Natural killer cell treated with Interleukin-12 subunit alpha and Interleukin-12 subunit beta and Interleukin-15 and Interleukin-18, amount 100 ng/mL, for 72 hours (primary cell): ENCODE measurements at regions not wholly inside any gene's neighbourhood (a gene's known extent, or its start where the extent isn't known, plus 50 kb on each side); places are given as distances from the start of the nearest gene placed in this dataset.
A peak's percentile ranks its signal among the peaks of the same experiment; 100 is the strongest.

Source experiments
- ATAC-seq, 2 donors: fragments of 150-1000 bp; cut with Tn5 transposase in 1 of 2; sonication (Bioruptor Pico), chemical (Tn5 transposase) in 1 of 2; 2 replicates each; pipeline ENCODE4 v1.10.0; 2021
- DNase-seq: peaks from one replicate; pipeline ENCODE4 v3.0.0; 2022; ENCODE audit warnings: low spot score
- H3K27ac Mint-ChIP-seq, 2 donors: 1 replicate in 1 of 2; 2 replicates in 1 of 2; pipeline ENCODE4 v1.8.0; 2022; ENCODE audit warnings: mixed read lengths in 2 of 2, mild to moderate bottlenecking in 1 of 2, moderate library complexity in 1 of 2
- H3K27me3 Mint-ChIP-seq, 2 donors: 1 replicate in 1 of 2; 2 replicates in 1 of 2; pipeline ENCODE4 v1.8.0; 2022; ENCODE audit warnings: mixed read lengths in 2 of 2
- H3K36me3 Mint-ChIP-seq: one replicate; pipeline ENCODE4 v1.8.0; 2022; ENCODE audit warnings: mixed read lengths
- H3K4me1 Mint-ChIP-seq, 2 donors: 1 replicate in 1 of 2; 2 replicates in 1 of 2; pipeline ENCODE4 v1.8.0; 2022; ENCODE audit warnings: low read depth in 2 of 2, mixed read lengths in 2 of 2, mild to moderate bottlenecking in 1 of 2
- H3K4me3 Mint-ChIP-seq: one replicate; pipeline ENCODE4 v1.8.0; 2022; ENCODE audit warnings: mixed read lengths
- H3K9me3 Mint-ChIP-seq: 2 replicates; pipeline ENCODE4 v1.8.0; 2022; ENCODE audit warnings: mixed read lengths

DNA sequence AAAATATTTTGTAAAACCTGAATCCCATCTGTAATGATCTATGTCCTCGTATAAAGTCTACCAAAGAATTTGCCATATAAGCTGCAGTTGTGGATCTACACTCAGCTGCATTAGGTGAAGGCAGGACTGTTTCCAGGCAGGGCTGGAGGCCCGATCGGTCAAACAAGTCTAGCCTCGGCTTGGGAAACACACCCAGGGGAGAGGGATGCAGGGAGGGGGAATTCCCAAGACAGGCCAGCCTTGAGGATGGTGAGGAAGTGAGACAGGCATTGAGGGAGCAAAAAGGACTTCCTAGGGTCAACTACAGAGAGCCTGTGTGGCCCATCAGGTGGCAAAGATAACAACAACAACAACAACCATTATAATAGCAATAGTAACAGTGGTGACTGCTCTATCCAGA lies 174.1 kb upstream of the FSTL4 start:
- DNase-seq (no peak), ATAC-seq (no peak)
- no peak overlapping the region for H3K27ac Mint-ChIP-seq
- no peaks in the 10 kb centered on the region for H3K9me3 Mint-ChIP-seq
- no peaks in the 10 kb centered on the region for H3K36me3 Mint-ChIP-seq
- no peak overlapping the region for H3K4me3 Mint-ChIP-seq
- peaks cover 7 to 19% of the 10 kb centered on the region in 2 donors for H3K27me3 Mint-ChIP-seq
- H3K4me1 Mint-ChIP-seq = no peaks in the 10 kb centered on the region

DNA sequence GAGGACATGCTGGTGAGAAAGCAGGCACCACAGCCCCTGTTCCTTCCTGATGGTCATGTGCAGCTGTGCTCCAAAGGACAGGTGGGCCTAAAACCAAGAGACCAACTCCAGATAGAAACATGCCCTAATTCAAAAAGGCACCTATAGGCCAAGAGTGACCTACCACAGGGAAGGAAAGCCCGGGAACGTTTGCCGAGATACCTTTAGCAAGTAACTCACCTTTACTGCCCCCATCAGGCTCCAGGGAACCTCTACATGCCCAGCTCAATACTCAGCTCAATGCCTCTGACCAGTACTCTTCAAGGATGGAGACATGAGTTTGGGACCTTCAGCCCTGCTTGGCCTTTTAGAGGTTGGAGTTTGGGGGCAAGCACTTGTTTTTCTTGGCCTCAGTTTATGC lies 172.8 kb upstream of the FSTL4 start:
- Mint-ChIP-seq H3K27ac (no peak overlapping the region), H3K4me3 (no peak overlapping the region), H3K27me3 (peaks cover 7 to 12% of the 10 kb centered on the region in 2 donors), H3K9me3 (no peaks in the 10 kb centered on the region), H3K4me1 (no peaks in the 10 kb centered on the region), H3K36me3 (no peaks in the 10 kb centered on the region)
- ATAC-seq (no peak), DNase-seq (no peak)

DNA sequence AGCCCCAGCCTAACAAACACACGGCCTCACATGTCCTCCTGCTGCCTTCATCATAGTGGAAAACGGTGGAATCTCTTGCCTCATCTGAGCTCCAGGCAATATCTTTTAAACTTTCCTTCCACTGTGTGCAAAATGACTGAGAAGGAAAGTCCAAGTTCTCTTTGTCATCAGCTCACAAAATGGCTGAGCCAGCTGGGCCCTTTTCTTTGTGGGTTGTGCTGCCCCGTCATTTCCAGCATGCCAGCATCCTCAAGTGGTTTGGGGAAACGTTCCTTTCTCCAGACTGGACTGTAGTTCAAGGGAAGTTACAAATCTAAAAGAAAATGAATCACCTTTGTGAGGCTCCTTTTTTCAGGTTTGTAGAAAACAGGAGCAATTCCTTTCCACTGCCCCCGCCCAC lies 171.1 kb upstream of the FSTL4 start:
- H3K36me3 Mint-ChIP-seq = no peaks in the 10 kb centered on the region
- H3K9me3 Mint-ChIP-seq = no peaks in the 10 kb centered on the region
- H3K4me3 Mint-ChIP-seq = no peak overlapping the region
- no peaks in the 10 kb centered on the region for H3K4me1 Mint-ChIP-seq
- ATAC-seq (no peak), DNase-seq (no peak)
- no peak overlapping the region for H3K27ac Mint-ChIP-seq
- peaks cover 3 to 12% of the 10 kb centered on the region in 2 donors for H3K27me3 Mint-ChIP-seq

DNA sequence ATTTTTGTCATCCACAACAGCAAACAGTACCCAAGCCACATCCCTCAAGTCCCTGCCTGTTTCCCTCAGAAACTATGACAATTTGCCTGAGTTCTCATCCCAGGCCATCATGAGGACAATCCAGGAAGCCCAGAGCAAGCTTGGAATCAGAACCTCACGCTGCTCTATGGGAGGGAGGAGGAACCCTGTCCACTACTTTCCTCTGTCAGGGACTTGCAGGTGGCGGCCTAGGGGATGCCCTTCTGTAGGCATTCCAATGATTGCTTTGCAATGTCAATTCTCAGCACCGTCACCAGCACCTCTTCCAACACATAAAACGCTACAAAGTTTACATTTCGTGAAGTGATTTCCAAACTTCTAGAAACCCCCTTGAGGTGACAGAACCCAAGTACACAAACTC lies 170.4 kb upstream of the FSTL4 start:
- H3K27me3 Mint-ChIP-seq = peaks cover 3 to 12% of the 10 kb centered on the region in 2 donors
- DNase-seq (no peak), ATAC-seq (no peak)
- H3K4me3 Mint-ChIP-seq = no peak overlapping the region
- no peak overlapping the region for H3K27ac Mint-ChIP-seq
- no peaks in the 10 kb centered on the region for H3K4me1 Mint-ChIP-seq
- no peaks in the 10 kb centered on the region for H3K9me3 Mint-ChIP-seq
- no peaks in the 10 kb centered on the region for H3K36me3 Mint-ChIP-seq

DNA sequence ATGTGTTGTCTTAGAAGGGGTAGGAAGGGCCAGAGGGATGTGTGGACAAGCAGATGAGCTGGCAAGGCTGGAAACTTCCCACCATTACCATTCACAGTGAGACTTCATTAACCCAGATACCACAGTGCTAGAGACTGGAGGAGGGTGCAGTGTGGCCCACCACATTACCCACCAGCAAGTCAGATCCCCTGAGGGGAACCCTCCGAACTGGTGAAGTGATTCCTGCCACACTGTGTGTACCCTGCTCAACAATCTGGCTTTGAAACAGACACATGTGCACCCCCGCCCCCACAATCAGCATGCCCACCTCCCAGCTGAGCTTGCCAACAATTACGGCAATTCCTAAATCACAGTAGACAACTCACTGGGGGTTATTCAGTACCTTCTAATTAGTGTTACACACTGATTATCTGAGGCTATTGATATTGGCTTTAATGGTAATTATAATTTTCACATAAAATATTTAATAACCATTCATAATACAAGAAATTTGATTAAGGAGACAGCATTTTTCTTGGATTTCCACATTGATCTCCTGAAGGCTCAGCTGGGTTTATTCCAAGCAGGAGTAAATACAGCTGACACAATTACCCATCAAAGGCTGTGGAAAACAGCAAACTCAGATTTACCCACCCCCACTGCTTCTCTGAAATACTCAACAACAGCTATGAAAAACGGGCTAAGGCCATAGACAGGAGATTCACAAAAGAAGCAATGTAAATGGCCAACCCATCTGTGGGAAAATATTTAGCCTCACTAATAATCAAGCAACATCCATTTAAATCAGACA lies 169.3 kb upstream of the FSTL4 start:
- Mint-ChIP-seq H3K27me3 (peaks cover 3 to 12% of the 10 kb centered on the region in 2 donors), H3K27ac (no peak overlapping the region), H3K4me3 (no peak overlapping the region), H3K36me3 (no peaks in the 10 kb centered on the region), H3K4me1 (no peaks in the 10 kb centered on the region), H3K9me3 (no peaks in the 10 kb centered on the region)
- ATAC-seq (no peak), DNase-seq (no peak)

DNA sequence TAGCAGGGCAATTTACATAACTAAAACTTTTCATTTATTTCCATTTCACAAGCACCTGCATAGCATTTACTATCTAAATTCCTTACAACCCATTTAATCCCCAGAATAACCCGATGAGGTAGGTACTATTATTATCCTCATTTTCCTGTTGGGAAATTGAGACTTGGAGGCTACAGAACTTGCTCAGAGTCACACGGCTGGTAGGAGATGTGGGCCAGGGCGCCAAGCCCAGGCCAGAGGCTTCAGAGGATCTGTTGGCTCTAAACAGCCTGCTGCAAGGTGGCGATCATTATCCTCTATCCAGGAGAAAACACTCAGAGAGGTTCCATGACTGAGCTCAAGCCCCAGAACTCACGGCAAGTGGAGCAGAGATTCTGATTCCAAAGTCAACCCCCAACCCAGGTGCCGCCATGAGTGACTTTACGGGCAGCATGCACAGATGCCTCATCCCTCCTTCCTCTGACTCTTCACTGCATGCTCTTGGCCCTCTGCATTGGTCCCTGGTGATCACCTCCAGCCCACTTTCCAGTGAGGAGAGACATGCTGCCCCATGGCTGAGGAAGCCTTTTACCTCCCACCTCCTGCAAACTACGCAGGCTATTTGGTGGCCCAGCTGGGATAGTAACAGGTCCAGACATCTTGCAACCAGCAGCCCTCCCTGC lies 168.4 kb upstream of the FSTL4 start:
- H3K27ac Mint-ChIP-seq = no peak overlapping the region
- DNase-seq (no peak), ATAC-seq (no peak)
- H3K9me3 Mint-ChIP-seq = no peaks in the 10 kb centered on the region
- H3K4me1 Mint-ChIP-seq = no peaks in the 10 kb centered on the region
- no peaks in the 10 kb centered on the region for H3K36me3 Mint-ChIP-seq
- H3K4me3 Mint-ChIP-seq = no peak overlapping the region
- peaks cover 7 to 12% of the 10 kb centered on the region in 2 donors for H3K27me3 Mint-ChIP-seq

DNA sequence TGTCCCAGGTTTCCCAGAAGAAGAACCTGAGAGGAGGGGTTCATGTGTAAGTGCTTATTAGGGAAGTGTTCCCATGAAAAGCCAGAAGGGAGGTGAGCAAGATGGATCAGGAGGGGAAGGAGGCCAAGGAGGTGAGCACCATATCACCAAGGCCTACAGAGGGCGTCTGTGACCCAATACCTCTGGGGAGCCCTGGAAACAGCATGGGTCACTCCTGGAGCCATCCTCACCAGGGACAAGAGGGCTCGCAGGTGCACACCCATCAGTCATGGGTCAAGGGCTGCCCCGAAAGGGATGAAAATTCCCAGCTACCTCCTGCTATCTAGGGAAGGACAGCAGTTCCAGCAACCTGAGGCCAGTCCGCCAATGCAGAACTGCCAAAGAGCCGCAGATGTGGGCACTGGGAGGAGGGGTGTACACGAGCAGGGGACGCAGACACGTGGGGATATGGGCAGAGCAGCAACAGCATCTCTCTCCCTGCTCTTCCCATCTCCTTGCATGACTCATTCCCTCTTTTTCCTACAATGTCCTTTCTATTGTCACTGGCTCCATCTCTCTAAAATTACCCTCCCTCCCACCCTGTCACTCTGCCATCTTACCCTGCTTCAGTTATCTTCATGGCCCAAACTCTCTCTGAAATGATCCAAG lies 167.6 kb upstream of the FSTL4 start:
- peaks cover 7 to 12% of the 10 kb centered on the region in 2 donors for H3K27me3 Mint-ChIP-seq
- ATAC-seq (peak in 1 of 2 donors; percentile 28), DNase-seq (no peak)
- no peaks in the 10 kb centered on the region for H3K36me3 Mint-ChIP-seq
- H3K9me3 Mint-ChIP-seq = no peaks in the 10 kb centered on the region
- H3K27ac Mint-ChIP-seq = no peak overlapping the region
- H3K4me3 Mint-ChIP-seq = no peak overlapping the region
- no peaks in the 10 kb centered on the region for H3K4me1 Mint-ChIP-seq

DNA sequence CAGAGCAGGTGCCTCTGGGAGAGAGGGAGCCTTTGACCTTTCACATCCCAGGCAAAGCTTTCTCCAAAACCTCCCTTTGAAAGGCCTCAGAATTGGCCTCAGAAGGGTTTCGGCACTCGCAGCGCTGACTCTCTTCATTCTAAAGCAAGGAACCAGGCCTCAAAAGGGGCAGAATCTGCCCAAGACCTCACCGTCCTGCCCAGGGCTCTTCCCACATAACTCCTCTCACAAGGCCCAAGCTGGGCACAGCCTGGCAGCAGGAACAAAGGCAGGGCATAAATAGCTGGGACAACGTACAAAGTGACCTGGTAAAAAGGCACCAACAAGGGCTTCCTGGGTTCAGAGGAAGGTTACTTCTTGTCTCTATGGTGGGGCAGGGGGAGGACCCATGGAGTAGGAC lies 166.3 kb upstream of the FSTL4 start:
- H3K27ac Mint-ChIP-seq = no peak overlapping the region
- ATAC-seq (no peak), DNase-seq (no peak)
- H3K9me3 Mint-ChIP-seq = no peaks in the 10 kb centered on the region
- H3K36me3 Mint-ChIP-seq = no peaks in the 10 kb centered on the region
- H3K27me3 Mint-ChIP-seq = peaks cover 11 to 17% of the 10 kb centered on the region in 2 donors
- no peaks in the 10 kb centered on the region for H3K4me1 Mint-ChIP-seq
- H3K4me3 Mint-ChIP-seq = no peak overlapping the region

DNA sequence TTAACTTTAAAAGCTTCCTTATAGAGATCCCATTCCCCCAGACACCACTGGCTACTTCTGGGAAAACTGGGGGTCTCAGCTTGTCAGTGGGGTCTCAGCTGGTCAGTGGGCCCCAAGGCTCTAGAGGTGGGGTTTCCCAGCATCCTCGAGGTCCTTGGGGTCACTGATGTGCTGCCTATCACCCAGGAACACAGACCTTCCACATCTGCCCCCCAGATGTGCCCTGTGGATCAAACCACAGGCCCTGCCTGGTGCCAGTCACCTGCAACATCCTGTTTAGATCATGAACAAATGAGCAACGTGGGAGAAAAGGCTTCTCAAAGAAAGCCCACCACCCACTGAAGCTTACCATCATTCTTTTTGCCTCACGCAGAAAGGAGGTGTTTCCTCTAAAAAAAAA lies 165.6 kb upstream of the FSTL4 start:
- Mint-ChIP-seq H3K36me3 (no peaks in the 10 kb centered on the region), H3K4me1 (no peaks in the 10 kb centered on the region), H3K4me3 (no peak overlapping the region), H3K27me3 (peaks cover 14 to 19% of the 10 kb centered on the region in 2 donors), H3K27ac (no peak overlapping the region), H3K9me3 (no peaks in the 10 kb centered on the region)
- DNase-seq (no peak), ATAC-seq (no peak)

DNA sequence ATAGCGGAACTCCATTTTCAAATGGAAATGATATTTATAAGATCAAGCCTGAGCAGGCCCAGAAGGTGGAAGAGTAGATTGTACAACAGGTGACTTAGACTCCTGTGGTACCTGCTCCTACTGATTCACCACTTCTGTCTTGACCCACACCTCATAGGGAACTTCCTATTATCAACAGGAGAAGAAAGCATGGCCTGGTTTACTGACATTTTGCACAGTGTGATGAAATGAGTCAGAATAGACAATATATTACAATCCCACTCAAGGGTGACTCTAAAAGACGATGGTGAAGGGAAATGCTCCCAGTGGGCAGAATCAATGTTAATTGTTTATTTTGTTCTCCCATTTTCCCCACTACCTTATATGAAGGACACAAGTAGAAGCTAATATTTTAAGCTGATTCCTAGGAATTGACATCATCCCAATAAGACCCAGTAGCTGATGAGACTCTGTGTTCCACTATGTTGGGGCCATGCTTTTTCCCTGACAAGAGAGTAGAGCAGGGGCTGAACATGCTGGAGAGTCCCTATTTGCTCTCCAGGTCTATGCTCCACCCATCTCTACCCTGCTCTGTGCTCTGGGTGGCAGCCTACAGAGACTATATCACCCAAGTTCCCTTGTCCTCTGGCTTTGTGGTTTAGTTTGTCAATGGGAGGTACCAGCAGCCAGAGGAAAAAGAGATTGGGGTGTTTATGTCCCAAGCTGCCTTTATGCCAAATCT lies 163.4 kb upstream of the FSTL4 start:
- Mint-ChIP-seq H3K27ac (no peak overlapping the region), H3K4me1 (no peaks in the 10 kb centered on the region), H3K27me3 (peaks cover 18 to 28% of the 10 kb centered on the region in 2 donors), H3K9me3 (no peaks in the 10 kb centered on the region), H3K4me3 (no peak overlapping the region), H3K36me3 (no peaks in the 10 kb centered on the region)
- ATAC-seq (no peak), DNase-seq (no peak)

DNA sequence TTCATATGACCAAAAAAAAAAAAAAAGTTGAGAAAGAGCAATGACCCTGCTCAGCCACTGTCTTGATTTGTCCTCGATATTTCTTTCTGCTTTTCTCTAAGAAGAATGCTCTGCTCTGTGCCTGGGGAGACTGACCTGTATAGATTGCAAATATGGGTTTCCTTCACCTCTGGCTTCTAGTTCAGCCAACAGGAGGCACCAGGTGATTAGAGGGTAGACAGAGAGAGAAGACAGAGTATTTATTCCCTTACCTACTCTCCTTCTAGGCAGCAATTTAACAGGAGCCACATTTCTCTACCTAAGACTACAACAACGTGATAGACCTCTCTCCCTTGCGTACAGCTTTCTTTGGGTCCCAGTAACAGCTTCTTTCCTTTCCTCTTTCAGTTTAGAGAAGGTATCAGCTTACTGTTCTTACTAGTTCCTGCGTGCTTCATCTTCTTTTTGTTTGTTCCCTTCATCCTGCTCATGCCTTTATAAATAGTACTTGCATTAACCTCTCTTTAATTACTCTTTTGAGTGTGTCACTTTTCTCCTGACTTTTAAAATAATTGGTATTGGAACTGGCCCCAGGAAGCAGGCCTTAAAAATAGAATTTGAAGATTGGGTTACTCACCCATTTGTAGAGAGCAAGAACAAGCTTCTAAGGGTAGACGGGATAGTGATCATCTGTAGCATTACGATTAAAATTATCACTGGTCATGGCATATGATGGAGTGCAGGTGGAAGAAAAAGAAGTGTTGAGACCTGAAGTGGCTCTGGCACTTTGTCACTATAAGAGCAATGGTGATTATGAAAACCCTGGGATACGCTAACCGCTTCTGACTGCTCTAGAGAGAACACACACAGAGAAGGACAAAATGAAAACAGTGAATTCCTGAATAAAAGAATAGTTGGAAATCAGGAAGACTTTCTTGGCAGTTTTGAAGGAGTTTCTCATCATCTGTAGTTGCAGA lies 161.2 kb upstream of the FSTL4 start:
- no peak for ATAC-seq
- no peaks in the 10 kb centered on the region for H3K36me3 Mint-ChIP-seq
- no peaks in the 10 kb centered on the region for H3K4me1 Mint-ChIP-seq
- peaks cover 23 to 39% of the 10 kb centered on the region in 2 donors for H3K27me3 Mint-ChIP-seq
- no peaks in the 10 kb centered on the region for H3K9me3 Mint-ChIP-seq
- H3K27ac Mint-ChIP-seq = no peak overlapping the region
- DNase-seq = no peak
- no peak overlapping the region for H3K4me3 Mint-ChIP-seq

DNA sequence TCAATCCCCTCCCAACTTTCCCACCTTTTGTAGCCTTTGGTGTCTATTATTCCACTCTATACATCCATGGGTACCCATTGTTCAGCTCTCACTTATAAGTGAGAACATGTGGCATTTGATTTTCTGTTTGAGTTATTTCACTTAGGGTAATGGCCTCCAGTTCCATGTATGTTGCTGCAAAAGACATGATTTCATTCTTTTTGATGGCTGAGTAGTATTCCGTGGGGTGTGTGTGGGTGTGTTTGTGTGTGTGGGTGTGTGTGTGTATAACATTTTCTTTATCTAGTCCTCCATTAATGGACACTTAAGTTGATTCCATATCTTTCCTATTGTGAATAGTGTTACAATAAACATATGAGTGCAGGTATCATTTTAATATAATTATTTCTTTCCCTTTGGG lies 157.5 kb upstream of the FSTL4 start:
- Mint-ChIP-seq H3K9me3 (no peaks in the 10 kb centered on the region), H3K4me1 (no peaks in the 10 kb centered on the region), H3K27me3 (peaks cover 40 to 61% of the 10 kb centered on the region in 2 donors), H3K36me3 (no peaks in the 10 kb centered on the region), H3K4me3 (no peak overlapping the region), H3K27ac (no peak overlapping the region)
- ATAC-seq (no peak), DNase-seq (no peak)

DNA sequence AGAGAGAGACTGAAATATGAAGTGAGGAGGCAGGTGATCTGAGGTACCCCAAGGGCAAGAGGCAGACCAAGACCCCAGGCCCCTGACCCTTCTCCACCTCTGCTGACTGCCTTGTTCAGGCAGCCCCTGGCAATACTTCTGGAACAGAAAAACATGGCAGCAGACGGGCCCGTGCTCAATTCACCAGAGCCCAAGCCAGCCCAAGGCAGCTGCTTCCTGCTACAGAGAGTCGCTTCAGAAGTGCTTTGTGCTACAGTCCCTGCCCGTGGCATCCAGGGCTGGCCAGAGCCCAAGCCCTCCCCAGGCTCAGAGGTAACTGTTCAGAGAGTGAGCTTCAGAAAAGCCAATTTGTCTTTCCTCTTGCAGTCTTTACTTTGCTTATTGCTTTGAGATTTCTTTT lies 151.4 kb upstream of the FSTL4 start:
- DNase-seq = no peak
- H3K4me3 Mint-ChIP-seq = no peak overlapping the region
- H3K36me3 Mint-ChIP-seq = no peaks in the 10 kb centered on the region
- no peak for ATAC-seq
- H3K9me3 Mint-ChIP-seq = no peaks in the 10 kb centered on the region
- H3K27me3 Mint-ChIP-seq = peaks cover 30 to 40% of the 10 kb centered on the region in 2 donors
- H3K27ac Mint-ChIP-seq = no peak overlapping the region
- no peaks in the 10 kb centered on the region for H3K4me1 Mint-ChIP-seq
